Liver (tissue), 8 donors: ENCODE measurements at regions not wholly inside any gene's neighbourhood (a gene's known extent, or its start where the extent isn't known, plus 50 kb on each side); places are given as distances from the start of the nearest gene placed in this dataset.

Experiments
- DNase-seq: peaks from one replicate; pipeline ENCODE4 v3.0.0-alpha.2; 2017; ENCODE audit warnings: low spot score
- H3K27ac ChIP-seq, 2 donors: one replicate each; pipeline ENCODE4 v1.7.0; 2013; ENCODE audit warnings: inconsistent platforms in 2 of 2, low read length in 2 of 2, control low read depth in 1 of 2, low read depth in 1 of 2, mild to moderate bottlenecking in 1 of 2
- H3K27me3 ChIP-seq, 4 donors: one replicate each; pipeline versions ENCODE4 v1.6.1 to v1.7.0; 2013; ENCODE audit warnings: low read length in 3 of 4, inconsistent platforms in 1 of 4, mild to moderate bottlenecking in 1 of 4, moderate library complexity in 1 of 4; ENCODE audit not compliant: control insufficient read depth in 4 of 4, insufficient read depth in 4 of 4
- H3K36me3 ChIP-seq, 4 donors: one replicate each; pipeline versions ENCODE4 v1.6.1 to v1.7.0; 2013; ENCODE audit warnings: low read length in 3 of 4, mild to moderate bottlenecking in 3 of 4, low read depth in 1 of 4, moderate library complexity in 1 of 4; ENCODE audit not compliant: control insufficient read depth in 4 of 4, insufficient read depth in 3 of 4
- H3K4me1 ChIP-seq, 4 donors: one replicate each; pipeline versions ENCODE4 v1.6.1 to v1.7.0; 2013; ENCODE audit warnings: low read length in 3 of 4, mild to moderate bottlenecking in 3 of 4, moderate library complexity in 1 of 4; ENCODE audit not compliant: control insufficient read depth in 4 of 4, insufficient read depth in 4 of 4
- H3K4me3 ChIP-seq, 3 donors: one replicate each; pipeline versions ENCODE4 v1.6.1 to v1.7.0; 2013; ENCODE audit warnings: low read length in 3 of 3, control low read depth in 1 of 3, low read depth in 1 of 3, mild to moderate bottlenecking in 1 of 3
- H3K9ac ChIP-seq, 2 donors: one replicate each; pipeline ENCODE4 v1.7.0; 2013; ENCODE audit warnings: low read length in 2 of 2, mild to moderate bottlenecking in 2 of 2, moderate library complexity in 2 of 2, control low read depth in 1 of 2, low read depth in 1 of 2
- H3K9me3 ChIP-seq, 4 donors: one replicate each; pipeline versions ENCODE4 v1.6.1 to v1.7.0; 2013; ENCODE audit warnings: low read length in 3 of 4; ENCODE audit not compliant: control insufficient read depth in 4 of 4
- EGR1 ChIP-seq, 2 donors: IDR thresholded peaks; 2 replicates each; pipeline ENCODE4 v1.6.1; 2016 to 2018; ENCODE audit warnings: antibody characterized with exemption in 2 of 2, low read depth in 2 of 2
- FOXA1 ChIP-seq: IDR thresholded peaks from 2 replicates; pipeline ENCODE4 v1.6.1; 2016; ENCODE audit warnings: antibody characterized with exemption
- FOXA2 ChIP-seq: IDR thresholded peaks from 2 replicates; pipeline ENCODE4 v1.6.1; 2016; ENCODE audit warnings: antibody characterized with exemption
- GABPA ChIP-seq, 2 donors: IDR thresholded peaks in 1 of 2; conservative IDR thresholded peaks in 1 of 2; 2 replicates each; pipeline ENCODE4 v1.6.1; 2016; ENCODE audit warnings: antibody characterized with exemption in 2 of 2, mild to moderate bottlenecking in 1 of 2, moderate library complexity in 1 of 2
- HNF4A ChIP-seq, 2 donors: conservative IDR thresholded peaks; 2 replicates each; pipeline ENCODE4 v1.6.1; 2016; ENCODE audit warnings: antibody characterized with exemption in 2 of 2, mild to moderate bottlenecking in 2 of 2
- HNF4G ChIP-seq: IDR thresholded peaks from 2 replicates; pipeline ENCODE4 v1.6.1; 2016; ENCODE audit warnings: antibody characterized with exemption
- JUND ChIP-seq, 2 donors: IDR thresholded peaks; 2 replicates each; pipeline ENCODE4 v1.6.1; 2016; ENCODE audit warnings: antibody characterized with exemption in 2 of 2
- NR2F2 ChIP-seq: IDR thresholded peaks from 2 replicates; pipeline ENCODE4 v1.6.1; 2016; ENCODE audit warnings: antibody characterized with exemption
- RAD21 ChIP-seq, 2 donors: IDR thresholded peaks; 2 replicates each; pipeline ENCODE4 v1.6.1; 2016; ENCODE audit warnings: antibody characterized with exemption in 2 of 2, mild to moderate bottlenecking in 2 of 2
- RXRA ChIP-seq, 2 donors: IDR thresholded peaks; 2 replicates each; pipeline ENCODE4 v1.6.1; 2017 to 2018; ENCODE audit warnings: antibody characterized with exemption in 2 of 2, mild to moderate bottlenecking in 1 of 2
- SP1 ChIP-seq: IDR thresholded peaks from 2 replicates; pipeline ENCODE4 v1.6.1; 2018; ENCODE audit warnings: antibody characterized with exemption, mild to moderate bottlenecking
- TAF1 ChIP-seq: conservative IDR thresholded peaks from 2 replicates; pipeline ENCODE4 v1.6.1; 2016; ENCODE audit warnings: antibody characterized with exemption, mild to moderate bottlenecking
- YY1 ChIP-seq: IDR thresholded peaks from 2 replicates; pipeline ENCODE4 v1.6.1; 2016; ENCODE audit warnings: antibody characterized with exemption, mild to moderate bottlenecking
- WGBS: extraction: QIAGEN DNeasy Blood & Tissue Kit; methylation state at CpG from one replicate; pipeline ENCODE4 v1.1.7; 2013; 5-methylcytosine and 5-hydroxymethylcytosine counted together
- TF ChIP-seq, protein P1 (sequence below): IDR thresholded peaks from 2 replicates; pipeline ENCODE4 v1.6.1; 2016; ENCODE audit warnings: antibody characterized with exemption
- TF ChIP-seq, protein P2 (sequence below): fragments of 150-350 bp; IDR thresholded peaks from 2 replicates; pipeline ENCODE4 v1.5.1; 2017; ENCODE audit warnings: improper control_type of control experiment, low read depth, low read length; ENCODE audit not compliant: missing input control
- TF ChIP-seq, protein P3 (sequence below): IDR thresholded peaks from 2 replicates; pipeline ENCODE4 v1.6.1; 2016; ENCODE audit warnings: antibody characterized with exemption
- TF ChIP-seq, protein P4 (sequence below): IDR thresholded peaks from 2 replicates; pipeline ENCODE4 v1.6.1; 2016; ENCODE audit warnings: antibody characterized with exemption, mild to moderate bottlenecking
- TF ChIP-seq, protein P5 (sequence below): IDR thresholded peaks from 2 replicates; pipeline ENCODE4 v1.6.1; 2016; ENCODE audit warnings: antibody characterized with exemption
- donor health status: healthy.
- donor health status: healthy.
- donor health status: healthy.
- donor health status: healthy.
- donor health status: healthy.

DNA sequence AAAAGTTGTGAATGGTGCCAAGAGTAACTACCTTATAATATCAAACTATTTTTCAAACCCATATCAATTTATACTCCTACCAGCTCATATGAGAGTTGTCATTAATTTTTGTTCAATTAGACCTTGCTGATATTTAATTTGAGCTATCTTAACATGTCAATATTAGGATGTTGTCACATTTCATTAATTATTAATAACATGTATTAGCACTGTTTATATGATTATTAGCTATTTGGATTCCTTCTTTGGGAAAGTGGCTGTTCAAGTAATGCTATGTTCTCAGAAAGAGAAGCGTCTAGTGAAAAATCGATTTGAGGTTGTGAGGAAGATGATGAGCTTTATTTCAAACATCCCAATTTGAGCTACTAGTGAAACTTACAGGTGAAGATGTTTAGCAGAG, 620.2 kb downstream of the KCNJ3 start:
- Histone ChIP-seq H3K36me3 (no peaks in the 10 kb centered on the region), H3K9ac (no peak overlapping the region), H3K4me3 (no peak overlapping the region), H3K9me3 (no peaks in the 10 kb centered on the region), H3K4me1 (peaks cover 0 to 2% (median 0%) of the 10 kb centered on the region in 4 donors), H3K27ac (no peak overlapping the region), H3K27me3 (no peaks in the 10 kb centered on the region)
- TF ChIP-seq, protein P1, sequence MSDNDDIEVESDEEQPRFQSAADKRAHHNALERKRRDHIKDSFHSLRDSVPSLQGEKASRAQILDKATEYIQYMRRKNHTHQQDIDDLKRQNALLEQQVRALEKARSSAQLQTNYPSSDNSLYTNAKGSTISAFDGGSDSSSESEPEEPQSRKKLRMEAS, result no peak
- TF ChIP-seq HNF4A (conservative IDR thresholded peaks at IDR 0.05) (no peak), RXRA (IDR thresholded peaks at IDR 0.05) (no peak), FOXA2 (no peak), YY1 (no peak), FOXA1 (no peak), JUND (IDR thresholded peaks at IDR 0.05) (no peak), HNF4G (no peak), TAF1 (no peak)
- TF ChIP-seq, protein P2, sequence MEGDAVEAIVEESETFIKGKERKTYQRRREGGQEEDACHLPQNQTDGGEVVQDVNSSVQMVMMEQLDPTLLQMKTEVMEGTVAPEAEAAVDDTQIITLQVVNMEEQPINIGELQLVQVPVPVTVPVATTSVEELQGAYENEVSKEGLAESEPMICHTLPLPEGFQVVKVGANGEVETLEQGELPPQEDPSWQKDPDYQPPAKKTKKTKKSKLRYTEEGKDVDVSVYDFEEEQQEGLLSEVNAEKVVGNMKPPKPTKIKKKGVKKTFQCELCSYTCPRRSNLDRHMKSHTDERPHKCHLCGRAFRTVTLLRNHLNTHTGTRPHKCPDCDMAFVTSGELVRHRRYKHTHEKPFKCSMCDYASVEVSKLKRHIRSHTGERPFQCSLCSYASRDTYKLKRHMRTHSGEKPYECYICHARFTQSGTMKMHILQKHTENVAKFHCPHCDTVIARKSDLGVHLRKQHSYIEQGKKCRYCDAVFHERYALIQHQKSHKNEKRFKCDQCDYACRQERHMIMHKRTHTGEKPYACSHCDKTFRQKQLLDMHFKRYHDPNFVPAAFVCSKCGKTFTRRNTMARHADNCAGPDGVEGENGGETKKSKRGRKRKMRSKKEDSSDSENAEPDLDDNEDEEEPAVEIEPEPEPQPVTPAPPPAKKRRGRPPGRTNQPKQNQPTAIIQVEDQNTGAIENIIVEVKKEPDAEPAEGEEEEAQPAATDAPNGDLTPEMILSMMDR, result no peak
- TF ChIP-seq, protein P3, sequence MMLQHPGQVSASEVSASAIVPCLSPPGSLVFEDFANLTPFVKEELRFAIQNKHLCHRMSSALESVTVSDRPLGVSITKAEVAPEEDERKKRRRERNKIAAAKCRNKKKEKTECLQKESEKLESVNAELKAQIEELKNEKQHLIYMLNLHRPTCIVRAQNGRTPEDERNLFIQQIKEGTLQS, result no peak
- DNase-seq, result no peak
- 88% methylated on average over 2 of the region's 2 CpGs for WGBS

DNA sequence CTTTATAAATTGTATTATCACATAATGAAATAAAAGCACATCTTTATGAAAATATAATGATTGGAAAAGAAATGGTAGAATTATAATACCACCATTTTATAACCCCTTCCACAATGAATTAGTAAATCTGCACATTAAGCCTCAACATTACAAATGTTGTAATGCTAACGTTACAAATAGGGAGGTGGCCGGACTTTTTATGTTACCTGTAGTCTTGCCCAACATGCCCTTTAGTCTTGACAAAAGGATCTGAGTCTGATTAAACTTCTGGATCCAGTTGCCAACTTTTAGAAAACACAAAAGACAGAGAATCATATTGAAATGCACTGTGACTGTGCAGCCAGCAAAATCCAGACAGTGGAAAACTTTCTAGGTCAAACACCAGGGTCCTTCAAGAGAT, 617.3 kb downstream of the KCNJ3 start:
- no peak overlapping the region for H3K9ac ChIP-seq
- H3K4me1 ChIP-seq, result peaks cover 0 to 2% (median 0%) of the 10 kb centered on the region in 4 donors
- TF ChIP-seq RAD21 (IDR thresholded peaks at IDR 0.05) (peak in 1 of 2 donors; percentile 19), TAF1 (no peak), JUND (IDR thresholded peaks at IDR 0.05) (peak in 1 of 2 donors; percentile 44), NR2F2 (no peak), FOXA2 (peak; percentile 61), FOXA1 (peak; percentile 70), YY1 (peak; percentile 91), SP1 (peak; percentile 32), GABPA (IDR thresholded peaks at IDR 0.05 in 1 of 2, conservative IDR thresholded peaks at IDR 0.05 in 1 of 2) (no peak), HNF4A (conservative IDR thresholded peaks at IDR 0.05) (peak; percentile 94 to 96), RXRA (IDR thresholded peaks at IDR 0.05) (peak in 1 of 2 donors; percentile 65), HNF4G (peak; percentile 63), EGR1 (IDR thresholded peaks at IDR 0.05; ENCODE audit: low read depth in 2 of 2) (peak in 1 of 2 donors; percentile 9)
- TF ChIP-seq, protein P4, sequence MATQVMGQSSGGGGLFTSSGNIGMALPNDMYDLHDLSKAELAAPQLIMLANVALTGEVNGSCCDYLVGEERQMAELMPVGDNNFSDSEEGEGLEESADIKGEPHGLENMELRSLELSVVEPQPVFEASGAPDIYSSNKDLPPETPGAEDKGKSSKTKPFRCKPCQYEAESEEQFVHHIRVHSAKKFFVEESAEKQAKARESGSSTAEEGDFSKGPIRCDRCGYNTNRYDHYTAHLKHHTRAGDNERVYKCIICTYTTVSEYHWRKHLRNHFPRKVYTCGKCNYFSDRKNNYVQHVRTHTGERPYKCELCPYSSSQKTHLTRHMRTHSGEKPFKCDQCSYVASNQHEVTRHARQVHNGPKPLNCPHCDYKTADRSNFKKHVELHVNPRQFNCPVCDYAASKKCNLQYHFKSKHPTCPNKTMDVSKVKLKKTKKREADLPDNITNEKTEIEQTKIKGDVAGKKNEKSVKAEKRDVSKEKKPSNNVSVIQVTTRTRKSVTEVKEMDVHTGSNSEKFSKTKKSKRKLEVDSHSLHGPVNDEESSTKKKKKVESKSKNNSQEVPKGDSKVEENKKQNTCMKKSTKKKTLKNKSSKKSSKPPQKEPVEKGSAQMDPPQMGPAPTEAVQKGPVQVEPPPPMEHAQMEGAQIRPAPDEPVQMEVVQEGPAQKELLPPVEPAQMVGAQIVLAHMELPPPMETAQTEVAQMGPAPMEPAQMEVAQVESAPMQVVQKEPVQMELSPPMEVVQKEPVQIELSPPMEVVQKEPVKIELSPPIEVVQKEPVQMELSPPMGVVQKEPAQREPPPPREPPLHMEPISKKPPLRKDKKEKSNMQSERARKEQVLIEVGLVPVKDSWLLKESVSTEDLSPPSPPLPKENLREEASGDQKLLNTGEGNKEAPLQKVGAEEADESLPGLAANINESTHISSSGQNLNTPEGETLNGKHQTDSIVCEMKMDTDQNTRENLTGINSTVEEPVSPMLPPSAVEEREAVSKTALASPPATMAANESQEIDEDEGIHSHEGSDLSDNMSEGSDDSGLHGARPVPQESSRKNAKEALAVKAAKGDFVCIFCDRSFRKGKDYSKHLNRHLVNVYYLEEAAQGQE, result peak; percentile 49
- TF ChIP-seq, protein P5, sequence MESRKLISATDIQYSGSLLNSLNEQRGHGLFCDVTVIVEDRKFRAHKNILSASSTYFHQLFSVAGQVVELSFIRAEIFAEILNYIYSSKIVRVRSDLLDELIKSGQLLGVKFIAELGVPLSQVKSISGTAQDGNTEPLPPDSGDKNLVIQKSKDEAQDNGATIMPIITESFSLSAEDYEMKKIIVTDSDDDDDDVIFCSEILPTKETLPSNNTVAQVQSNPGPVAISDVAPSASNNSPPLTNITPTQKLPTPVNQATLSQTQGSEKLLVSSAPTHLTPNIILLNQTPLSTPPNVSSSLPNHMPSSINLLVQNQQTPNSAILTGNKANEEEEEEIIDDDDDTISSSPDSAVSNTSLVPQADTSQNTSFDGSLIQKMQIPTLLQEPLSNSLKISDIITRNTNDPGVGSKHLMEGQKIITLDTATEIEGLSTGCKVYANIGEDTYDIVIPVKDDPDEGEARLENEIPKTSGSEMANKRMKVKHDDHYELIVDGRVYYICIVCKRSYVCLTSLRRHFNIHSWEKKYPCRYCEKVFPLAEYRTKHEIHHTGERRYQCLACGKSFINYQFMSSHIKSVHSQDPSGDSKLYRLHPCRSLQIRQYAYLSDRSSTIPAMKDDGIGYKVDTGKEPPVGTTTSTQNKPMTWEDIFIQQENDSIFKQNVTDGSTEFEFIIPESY, result no peak
- TF ChIP-seq, protein P3, result no peak
- TF ChIP-seq, protein P2, result no peak
- TF ChIP-seq, protein P1, result peak; percentile 37
- no peaks in the 10 kb centered on the region for H3K9me3 ChIP-seq
- H3K4me3 ChIP-seq, result no peak overlapping the region
- no peaks in the 10 kb centered on the region for H3K36me3 ChIP-seq
- no peak overlapping the region for H3K27ac ChIP-seq
- DNase-seq, result no peak
- no peaks in the 10 kb centered on the region for H3K27me3 ChIP-seq
- WGBS, result 34% methylated on average over 2 of the region's 2 CpGs
